CD1c-positive myeloid dendritic cell (primary cell): ENCODE measurements at regions not wholly inside any gene's neighbourhood (a gene's known extent, or its start where the extent isn't known, plus 50 kb on each side); places are given as distances from the start of the nearest gene placed in this dataset.

Experiments
- DNase-seq: peaks from one replicate; pipeline ENCODE4 v3.0.0-alpha.2; 2016; ENCODE audit errors: extremely low spot score

DNA sequence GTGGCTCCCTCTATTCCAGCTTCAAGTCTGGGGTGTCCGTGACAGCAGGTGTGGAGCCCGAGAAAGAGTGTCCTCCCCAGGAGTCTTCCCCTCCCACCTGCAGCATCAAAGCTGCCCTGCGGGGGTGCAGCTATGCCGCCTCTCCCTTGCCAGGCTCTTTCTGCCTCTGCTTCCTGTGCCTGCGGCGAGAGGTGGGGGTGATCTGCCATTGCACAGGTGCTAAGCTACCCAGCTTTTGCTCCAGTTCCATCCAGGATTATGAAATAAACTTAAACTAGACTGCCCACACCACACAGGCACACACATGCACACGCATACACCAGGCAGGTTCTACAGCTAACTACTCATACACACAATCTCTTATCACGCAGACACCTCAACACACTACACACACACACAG, 104.7 kb upstream of the CLDN10 start:
- no peak for DNase-seq

DNA sequence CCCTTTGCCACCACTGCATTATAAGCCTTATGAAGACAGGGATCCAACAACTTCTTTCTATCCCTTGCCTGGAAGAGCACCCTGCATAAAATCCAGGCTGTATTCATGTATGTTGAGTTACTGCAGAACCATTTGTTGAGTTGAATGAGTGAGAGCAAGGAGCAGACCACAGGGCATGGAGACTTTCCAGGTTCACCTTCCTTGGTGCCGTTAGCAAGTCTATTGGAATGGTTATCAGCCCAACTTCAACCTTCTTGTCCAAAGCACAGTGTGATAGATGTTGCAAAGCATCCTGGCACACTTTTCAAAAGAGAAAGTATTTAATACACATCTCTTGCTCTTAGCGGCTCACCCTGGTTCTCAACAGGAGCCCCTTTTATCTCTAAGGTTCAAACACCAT, 100.9 kb upstream of the CLDN10 start:
- no peak for DNase-seq

DNA sequence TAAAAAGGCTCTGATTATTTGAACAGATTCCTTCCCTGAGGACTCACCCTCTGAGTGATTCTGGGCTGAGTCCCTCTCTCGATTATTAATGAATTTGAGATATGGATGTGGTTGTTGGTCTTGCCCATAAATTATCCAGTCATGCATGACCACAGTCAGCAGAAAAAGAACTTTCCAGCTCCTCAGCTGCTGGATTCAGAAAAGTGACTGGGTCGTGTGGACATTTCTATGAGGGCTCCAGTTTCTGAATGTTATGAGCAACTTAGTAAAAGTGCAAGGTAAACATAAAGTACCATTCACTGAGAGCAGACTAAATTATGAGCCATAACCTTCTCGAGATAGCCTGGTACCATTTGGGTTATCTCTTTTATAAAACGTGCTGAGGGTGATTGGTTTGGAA, 100.1 kb upstream of the CLDN10 start:
- no peak for DNase-seq

DNA sequence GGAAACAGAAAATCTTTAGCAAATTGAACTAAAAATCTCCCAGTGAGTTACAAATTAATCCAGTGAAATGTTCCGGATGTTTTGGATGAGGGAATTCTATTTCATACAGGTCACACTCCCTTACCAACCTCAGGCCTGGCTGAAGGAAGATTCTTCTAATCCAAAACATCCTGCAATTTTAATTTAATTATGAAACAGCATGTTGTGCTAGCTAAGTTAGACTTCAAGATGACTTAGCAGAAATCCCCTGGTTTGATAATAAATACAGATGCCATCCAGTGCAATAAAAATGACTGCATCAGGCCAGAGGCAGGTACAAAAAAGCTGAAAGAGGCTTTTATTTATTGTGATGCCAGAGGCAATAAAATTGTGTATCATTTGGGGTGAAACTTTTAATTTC, 96.7 kb upstream of the CLDN10 start:
- DNase-seq, result no peak

DNA sequence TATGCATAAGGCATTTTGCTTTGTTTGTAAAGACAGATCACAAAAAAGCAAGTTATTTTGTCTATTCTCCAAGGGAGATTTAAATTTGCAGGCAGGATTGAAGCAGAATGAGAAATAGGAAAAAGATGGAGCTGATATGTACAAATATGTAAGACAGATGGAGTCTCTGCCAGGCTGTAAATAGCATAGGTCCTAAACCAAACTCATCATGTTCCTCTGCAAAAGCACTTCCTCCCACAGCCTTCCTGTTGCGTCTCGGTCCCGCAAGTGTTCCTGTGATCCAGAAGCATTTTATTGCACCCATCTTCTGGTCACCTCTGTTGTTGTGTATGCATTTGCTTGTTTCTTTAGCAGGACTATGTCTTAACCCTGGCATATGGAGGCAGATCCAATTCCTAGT, 95.7 kb upstream of the CLDN10 start:
- DNase-seq, result no peak

DNA sequence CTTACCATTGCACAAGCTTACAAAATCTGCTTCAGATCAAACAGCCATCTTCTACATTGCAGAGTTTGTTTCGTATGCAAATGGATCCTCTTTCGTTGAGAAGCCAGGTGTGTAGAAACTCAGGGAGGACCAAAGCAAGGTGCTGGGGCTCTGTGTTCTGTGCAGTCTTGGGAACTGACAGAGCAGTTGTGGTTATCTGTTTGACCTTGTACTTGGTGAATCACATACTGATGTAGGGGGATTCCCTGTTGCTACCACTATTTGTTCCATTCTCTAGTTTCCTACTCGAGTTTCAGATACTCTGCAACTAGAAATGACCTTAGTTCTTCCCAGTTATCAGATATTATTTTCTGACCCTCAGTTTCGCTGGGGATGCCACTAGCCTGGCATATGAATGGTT, 95.2 kb upstream of the CLDN10 start:
- no peak for DNase-seq

DNA sequence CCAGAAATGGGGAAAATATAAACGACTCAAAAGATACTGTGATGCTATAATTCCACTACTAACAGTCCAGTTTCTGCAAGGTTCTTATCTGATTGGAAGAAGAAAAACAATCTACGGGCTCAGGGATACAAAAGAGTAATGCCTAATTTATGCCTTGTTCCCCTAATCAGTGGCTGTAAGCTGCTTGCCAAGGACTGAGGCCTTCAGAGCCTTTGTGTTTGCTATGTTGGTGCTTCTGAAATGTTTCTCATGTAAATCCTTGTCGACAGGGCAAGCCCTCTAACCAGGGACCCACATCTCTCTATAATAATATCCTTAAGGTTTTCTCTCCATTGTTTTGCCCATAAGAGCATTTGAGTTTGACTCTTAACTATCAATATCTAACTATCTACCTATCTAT, 89.7 kb upstream of the CLDN10 start:
- DNase-seq, result no peak

DNA sequence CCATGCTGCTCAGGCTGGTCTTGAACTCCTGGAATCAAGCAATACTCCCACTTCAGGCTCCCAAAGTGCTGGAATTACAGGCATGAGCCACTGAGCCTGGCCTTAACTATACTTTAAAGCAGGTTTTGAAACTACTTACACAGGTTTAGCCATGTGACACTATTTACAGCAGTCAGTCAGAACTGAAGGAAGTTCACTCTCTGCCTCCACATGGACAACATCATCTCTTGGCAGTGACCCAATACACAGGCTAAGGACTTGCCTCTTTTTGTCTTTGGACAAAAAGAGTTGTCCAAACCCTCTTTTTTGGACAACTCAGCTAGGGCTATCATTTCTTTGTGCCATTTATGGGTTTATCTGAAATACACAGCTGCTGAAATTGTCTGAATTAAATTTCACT, 89.0 kb upstream of the CLDN10 start:
- DNase-seq, result no peak

DNA sequence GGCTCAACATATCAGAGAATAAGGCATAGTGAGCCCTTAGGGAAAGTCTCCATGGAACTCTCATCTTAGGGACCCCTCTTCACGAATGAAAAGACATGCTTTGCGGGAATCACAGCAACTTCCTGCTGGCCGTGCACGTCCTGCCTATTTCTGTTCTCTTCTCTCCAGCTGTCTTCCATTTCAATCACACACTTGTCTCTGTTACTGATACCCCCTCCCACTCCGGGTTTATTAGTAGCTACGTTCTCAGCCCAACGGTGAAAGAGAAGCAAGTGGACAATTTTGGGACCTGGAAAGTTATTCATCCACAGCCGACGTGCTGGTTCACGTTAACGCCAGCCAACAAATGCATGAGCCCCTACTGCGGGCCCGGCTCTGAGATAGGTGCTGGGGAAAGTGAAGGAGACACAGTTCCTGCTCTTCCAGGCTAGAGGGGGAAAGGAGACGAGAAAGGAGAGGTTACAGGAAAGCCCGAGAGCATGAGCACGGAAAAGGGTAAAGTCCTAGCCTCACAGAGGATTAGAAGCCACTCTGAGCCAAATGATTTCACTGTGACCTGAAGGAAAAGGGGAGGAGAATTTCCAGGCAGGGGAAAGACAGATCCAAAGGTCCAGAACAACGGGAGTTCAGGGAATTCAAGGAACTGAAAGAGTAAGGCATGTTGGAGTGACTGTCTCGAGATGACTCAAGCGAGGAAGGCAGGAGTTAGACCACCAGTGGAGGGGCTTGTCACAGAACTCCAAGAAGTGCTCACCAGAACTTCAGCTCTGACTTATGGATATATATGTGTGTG, 81.8 kb upstream of the CLDN10 start:
- DNase-seq, result no peak

DNA sequence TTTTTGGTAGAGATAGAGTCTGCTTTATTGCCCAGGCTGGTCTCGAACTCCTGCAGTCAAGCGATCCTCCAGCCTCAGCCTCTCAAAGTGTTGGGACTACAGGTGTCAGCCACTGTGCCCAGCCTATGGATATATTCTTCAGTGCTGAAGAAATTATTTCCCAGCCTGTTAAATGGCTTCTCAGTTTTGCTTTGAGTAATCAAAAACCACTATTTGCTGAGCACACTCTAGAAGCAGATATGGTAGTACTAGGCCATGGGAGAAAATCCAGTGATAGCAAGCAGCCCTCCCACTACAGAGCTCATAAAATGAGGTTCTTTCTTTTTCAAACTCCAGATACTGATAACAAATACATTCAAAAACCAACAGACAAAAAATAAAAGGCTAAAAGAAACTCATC, 80.6 kb upstream of the CLDN10 start:
- DNase-seq, result no peak

DNA sequence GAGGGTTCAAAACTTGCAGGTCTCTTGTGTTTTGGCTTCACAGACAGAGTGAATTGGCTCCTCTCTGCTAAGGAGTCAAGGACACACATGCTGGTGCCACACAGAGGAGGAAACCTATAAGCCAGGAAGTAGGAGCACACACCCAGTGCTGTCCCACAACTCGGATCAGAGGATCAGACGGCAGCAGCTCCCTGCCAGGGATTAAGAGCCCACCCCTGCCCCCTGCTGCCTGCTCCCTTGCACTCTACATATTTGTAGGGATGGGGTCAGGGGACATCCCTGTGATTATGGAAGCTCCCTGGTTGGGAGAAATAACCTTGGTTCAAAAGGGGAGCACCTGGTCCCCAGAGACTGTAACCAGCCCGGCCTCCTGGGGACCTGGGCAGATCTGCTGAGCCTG, 77.5 kb upstream of the CLDN10 start:
- no peak for DNase-seq

DNA sequence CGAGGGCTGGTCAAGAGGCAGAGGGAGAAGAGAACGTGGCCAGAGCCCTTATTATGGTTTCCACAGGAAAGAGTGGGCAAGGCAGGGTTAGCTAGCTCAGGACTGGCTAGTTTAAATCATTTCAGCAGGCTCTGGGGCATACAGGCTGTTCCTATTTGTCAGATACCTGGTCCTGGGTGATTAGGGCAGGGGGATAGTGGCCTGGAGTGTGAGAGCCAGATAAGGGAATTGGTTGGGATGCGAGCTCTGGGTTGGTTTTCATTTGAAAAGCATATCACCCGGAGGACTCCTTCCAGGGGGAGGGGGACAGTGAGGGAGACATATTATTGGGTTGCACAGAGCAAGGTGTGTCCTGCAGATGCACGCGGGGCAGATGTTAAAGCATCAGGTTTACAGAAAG, 75.3 kb upstream of the CLDN10 start:
- no peak for DNase-seq

DNA sequence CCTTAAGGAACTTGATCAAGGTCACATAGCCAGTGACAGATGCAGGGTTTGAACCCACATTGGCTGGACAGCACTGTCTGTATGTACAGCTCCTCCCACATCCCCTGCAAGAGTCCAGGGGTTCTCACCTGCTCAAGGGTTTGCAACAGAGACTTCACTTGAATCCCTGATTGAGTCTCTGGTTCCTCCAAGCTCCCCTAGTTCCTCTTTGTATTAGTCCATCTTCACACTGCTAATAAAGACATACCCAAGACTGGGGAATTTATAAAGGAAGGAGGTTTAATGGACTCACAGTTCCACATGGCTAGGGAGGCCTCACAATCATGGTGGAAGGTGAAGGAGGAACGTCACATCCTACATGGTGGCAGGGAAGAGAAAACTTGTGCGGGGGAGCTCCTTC, 72.8 kb upstream of the CLDN10 start:
- DNase-seq, result peak; percentile 71

DNA sequence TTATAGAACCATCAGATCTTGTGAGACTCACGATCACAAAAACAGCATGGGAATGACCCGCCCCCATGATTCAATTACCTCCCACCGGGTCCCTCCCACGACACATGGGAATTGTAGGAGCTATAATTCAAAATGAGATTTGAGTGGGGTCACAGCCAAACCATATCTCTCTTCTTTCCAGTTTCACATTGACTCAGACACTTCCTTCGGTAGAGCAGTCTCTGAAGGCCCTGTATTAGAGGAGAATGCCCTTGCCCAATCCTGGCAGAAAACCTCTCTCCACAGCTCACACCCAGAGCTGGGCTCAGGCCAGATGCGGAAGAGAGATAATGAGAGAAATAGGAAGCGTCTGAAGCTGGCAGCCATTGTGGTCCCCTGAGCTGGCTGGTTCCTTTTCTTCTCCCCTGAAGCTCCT, 72.4 kb upstream of the CLDN10 start:
- DNase-seq, result peak; percentile 95

DNA sequence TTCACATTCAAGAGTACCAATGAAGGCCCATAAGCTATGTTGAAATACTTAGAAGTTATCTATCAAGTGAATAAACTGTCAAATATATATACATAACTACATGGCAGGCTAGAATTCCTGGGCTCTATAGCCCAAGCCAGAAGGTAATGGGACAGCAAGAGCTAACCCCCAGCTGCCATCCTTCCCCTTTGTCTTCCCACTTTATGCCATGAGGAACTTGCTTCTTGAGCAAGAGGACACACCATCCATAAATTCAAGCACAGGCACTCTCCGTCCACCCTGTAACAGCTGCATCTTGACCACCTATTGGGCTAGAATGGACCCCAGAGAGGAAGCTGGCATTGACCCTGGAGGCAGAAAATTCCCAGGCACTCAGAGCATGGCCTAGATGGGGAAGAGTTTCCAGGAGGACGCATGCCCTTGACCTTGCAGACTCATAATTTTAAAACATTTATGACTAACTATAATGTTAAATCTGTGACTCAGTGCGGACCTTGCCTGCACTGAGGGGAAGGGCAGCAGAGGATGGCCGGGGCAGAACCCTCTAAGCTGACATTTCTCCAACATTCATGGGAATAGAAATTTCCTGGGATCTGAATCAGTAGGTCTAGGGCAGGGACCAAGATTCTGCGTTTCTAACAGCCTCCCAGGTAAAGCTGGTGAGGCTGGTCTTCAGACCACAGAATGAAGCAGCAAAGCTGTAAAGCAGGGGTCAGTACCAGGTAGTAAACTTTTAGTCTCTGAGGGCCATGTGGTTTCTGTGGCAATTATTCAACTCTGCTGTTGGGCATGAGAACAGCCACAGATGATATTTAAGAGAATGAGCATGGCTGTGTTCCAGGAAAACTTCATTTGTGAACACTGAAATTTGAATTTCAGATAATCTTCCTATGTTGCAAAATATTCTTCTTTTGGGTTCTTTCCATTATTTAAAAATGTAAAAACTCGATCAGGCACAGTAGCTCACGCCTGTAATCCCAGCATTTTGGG, 71.4 kb upstream of the CLDN10 start:
- DNase-seq, result peak; percentile 46

DNA sequence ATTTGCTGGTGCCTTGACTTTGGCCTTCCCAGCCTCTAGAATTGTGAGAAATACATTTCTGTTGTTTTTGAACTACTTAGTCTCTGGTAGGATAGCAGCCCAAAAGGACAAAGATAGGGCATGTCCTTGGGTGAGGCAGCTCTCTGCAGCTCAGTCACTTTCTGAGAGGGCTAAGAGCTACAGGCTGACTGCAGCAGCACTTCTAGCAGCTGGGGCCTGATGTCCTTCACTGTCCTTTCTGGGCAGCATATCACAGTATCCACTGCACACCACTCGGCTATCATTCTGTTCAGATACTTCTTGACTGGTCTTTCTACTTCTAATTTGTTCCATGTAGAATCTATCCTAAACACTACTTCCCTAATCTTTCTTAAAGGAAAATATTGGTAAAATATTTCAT, 68.5 kb upstream of the CLDN10 start:
- DNase-seq, result no peak

DNA sequence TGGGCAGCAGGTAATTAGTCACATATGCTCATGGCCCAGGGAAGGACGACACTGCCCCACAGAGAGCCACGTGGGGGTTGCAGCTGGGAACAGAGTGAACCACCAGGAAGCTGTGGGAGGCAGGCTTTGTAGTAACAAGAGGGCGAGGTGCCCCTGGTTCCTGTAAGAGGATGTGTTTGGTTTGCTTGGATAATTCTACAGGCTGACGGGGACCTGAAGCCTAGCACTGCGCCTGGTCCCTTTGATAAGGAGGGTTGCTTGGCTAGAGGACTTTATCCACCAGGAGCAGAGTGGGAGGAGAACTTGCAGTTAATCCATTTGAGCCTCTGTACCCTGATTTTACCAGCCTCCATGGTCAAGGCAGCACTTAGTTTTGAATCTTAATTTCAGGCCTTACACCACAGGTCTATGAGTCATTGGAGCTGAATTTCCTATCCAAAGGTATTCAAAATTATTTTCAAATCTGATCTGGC, 67.4 kb upstream of the CLDN10 start:
- DNase-seq, result peak; percentile 32

DNA sequence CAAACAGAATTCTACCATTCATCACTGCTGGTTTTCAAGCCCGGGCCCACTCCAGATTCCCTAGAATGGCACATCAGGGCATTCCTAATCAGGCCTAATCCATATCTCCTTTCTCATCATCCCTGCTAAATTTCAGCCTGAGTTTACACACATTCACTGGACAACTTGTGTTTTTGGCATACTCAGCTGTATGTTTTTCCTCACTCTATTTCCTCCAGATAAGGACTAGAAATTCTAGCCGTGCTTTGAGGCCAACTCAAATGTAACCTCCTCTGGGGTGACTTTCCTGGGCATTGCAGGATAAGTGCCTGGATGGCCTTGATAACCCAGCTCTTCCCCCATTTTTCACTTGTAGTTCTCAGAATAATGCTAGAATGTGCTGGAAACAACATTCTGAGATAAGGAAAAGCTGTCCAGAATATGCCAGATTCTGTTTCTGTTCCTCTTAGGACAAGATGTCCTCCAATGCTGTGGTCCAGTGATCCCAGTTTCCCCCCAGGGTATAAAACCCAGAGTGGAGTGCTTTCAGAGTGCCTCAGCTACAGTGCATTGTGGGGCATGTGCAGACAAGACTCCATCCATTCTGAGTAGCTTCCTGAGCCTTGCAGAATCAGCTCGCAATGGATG, 66.9 kb upstream of the CLDN10 start:
- DNase-seq, result no peak

DNA sequence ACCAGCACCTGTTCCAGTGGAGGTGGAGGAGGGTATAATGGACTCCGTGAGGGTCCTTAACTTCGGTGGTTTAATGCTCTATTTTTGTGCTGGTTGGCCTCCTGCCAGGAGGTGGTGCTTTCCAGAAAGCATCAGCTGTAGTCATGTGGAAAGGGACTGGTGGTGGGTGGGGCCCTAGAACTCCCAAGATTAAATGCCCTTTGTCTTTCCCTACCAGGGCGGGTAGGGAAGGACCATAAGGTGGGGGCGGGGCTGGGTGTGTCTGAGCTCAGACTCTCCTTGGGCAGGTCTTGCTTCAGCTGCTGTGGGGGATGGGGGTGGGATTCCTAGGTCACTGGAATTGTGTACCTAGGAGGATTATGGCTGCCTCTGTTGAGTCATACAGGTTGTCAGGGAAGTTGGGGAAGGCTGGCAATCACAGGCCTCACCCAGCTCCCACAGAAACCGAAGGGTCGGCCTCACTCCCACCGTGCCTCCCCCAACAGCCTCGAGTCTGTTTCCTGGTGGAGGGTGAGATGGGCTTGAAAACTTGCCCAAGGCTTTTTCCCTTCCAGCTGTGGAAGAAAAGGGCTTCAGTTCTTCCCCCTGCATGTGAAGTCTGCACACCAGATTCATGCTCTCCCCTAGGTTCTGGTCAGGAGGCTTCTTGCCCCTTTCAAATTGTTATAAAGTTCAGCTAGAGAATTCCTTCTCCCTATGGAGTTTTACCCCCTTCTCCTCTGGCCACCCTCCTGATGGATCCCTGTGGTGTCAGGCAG, 60.3 kb upstream of the CLDN10 start:
- DNase-seq, result no peak

DNA sequence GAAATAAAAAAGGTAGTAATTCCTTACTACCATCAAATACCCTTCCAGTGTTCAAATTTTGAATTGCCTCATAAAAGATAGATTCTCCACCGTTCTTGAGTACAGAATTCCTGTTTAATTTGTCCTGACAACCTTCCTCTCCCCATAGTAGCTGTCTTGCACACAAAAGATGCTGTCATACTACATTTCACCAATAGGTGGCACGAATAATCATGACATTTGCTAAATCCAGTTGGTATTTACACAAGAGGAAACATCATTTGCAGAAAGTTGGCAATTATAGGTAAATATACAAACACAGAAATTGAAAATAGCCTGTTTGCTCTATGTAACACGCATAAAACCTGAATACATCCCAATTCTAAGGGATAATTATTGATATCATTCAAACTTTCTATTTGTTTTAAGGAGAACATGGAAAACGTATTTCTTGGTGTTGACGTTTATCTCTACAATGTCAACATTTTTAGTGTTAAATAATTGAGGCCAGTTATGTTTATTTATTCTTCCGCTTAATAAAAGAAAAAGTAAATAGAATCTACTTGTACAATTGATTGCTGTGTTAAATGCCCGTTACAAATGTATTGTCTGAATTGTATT, 58.3 kb upstream of the CLDN10 start:
- peak; percentile 68 for DNase-seq

DNA sequence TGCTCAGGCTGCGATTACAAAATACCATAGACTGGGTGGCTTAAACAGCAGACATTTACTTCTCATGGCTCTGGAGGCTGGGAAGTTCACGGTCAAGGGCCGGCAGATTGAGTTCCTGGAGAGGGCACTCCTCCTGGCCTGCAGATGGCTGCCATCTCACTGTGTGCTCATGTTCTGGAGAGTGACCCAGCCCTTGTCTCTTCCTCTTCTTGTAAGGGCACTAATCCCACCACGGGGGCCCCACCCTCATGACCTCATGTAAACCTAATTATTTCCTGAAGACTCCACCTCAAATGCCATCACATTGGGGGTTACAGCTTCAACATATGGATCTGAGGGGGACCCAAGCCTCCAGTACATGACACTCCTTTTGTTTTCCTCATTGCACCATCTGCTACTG, 56.0 kb upstream of the CLDN10 start:
- DNase-seq, result no peak
